Middle frontal gyrus (tissue), 1 donor: ENCODE measurements at regions not wholly inside any gene's neighbourhood (a gene's known extent, or its start where the extent isn't known, plus 50 kb on each side); places are given as distances from the start of the nearest gene placed in this dataset.
"Not testable (repeated sequence)": the region's sequence is repeated elsewhere in the genome, so short reads cannot be mapped to it uniquely, and the experiment has no call there.

Experiments
- DNase-seq: peaks from one replicate; pipeline ENCODE4 v3.0.0-alpha.2; 2015; ENCODE audit warnings: low spot score; ENCODE audit errors: extremely low spot score

DNA sequence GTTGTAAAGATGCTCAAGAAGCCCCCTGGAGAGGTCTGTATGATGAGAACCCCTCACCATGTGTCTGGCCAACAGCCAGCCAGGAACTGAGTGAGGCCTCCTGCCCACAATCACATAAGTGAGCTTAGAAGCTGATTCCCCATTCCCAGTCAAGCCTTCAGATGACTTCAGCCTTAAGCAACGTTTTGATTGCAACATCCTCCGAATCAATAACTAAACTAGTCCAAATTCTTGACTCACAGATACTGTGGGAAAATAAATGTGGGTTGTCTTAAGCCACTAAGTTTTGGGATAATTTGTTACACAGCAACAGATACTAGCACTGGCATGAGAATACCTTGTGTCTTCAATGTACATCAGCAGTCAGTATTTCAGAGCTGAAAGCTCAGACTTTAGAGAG, 54.5 kb upstream of the HS3ST4 start:
- DNase-seq, result no peak

DNA sequence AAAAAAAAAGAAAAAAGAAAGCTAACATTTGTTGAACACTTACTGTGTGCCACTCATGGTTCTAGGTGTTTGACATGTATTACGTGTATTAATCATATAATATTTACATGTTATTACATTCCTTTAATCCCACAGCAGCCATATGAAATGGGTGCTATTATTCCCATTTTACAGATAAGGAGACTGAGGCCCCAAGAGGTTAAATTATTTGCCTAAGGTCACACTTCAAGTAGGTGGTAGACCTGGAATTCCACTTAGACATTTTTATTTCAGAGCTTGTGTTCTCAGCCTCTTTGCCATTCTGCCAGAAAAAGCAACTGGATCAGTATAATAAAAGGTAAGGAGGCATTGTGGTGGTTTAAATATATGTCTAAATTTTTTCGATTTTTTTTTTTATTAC, 55.1 kb upstream of the HS3ST4 start:
- no peak for DNase-seq

DNA sequence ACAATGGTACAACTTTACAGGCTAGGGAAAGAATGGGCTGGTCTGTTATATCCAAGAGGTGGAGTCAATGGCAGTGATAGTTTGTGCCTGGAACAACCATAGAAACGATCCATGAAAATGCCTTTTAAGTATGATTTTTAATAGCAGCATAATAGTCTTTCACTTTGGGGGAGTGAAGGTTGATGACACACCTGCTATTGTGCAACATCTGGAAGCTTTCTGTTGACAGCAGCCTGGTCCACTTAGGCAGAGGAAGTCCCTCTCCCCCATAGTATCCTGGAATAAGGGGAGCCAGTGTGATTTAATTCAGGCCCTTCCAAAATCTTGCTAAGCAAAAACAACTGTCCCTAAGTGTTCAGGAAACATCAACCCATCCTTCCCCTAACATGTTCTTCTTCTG, 56.3 kb upstream of the HS3ST4 start:
- DNase-seq, result no peak

- no peak for DNase-seq
These were observed 58.2 kb upstream of the HS3ST4 start for GRCh38 chr16:25633549-25633948.

GRCh38 chr16:25628766-25629165, 63.0 kb upstream of the HS3ST4 start:
- DNase-seq, result no peak

- DNase-seq, result no peak
These were observed 64.1 kb upstream of the HS3ST4 start for GRCh38 chr16:25627641-25628040.

DNA sequence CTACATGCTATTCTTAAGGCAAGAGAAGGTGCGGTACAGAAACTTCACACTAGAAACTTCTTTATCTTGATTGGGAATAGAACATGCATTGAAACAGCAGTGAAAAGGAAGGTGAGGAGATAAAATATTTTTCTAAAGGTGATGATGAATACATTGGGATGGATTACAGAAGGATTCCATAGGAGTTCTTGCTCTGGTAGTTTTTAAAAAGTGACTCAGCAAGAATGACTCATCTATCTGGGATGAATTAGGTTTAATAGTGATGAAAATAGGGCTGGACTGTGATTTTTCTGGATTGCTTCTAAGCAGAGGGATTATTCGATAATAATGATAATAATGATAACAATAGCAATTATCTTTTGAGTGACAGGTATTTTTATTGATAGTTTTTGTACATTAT, 65.6 kb upstream of the HS3ST4 start:
- no peak for DNase-seq

- DNase-seq, result no peak
These were observed 66.1 kb upstream of the HS3ST4 start for GRCh38 chr16:25625620-25626019.

DNA sequence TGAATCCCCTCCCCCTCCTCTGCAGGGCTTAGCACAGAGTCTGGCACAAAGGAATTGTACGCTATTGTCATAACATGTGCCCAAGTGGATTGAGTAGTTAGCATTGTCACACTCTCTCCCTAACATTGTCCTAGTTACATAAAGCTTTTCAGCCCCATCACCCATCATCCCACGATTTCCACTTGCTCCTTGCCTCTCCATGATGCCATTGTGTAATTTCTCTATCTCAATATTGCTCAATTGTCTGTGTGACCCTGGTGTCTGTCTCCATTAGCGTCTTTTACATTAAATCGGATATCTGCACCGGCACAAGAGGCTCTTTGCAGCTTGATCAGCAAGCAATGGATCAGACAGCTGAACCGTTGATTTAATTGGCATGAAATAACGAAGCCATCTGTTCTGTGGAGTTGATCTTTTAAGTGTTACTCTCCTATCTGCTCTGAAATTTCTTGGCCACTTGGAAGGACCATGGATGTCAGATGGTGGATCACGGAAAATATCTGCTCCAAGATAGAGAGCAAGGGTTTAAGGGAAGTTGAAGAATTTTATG, 77.0 kb upstream of the HS3ST4 start:
- no peak for DNase-seq

DNA sequence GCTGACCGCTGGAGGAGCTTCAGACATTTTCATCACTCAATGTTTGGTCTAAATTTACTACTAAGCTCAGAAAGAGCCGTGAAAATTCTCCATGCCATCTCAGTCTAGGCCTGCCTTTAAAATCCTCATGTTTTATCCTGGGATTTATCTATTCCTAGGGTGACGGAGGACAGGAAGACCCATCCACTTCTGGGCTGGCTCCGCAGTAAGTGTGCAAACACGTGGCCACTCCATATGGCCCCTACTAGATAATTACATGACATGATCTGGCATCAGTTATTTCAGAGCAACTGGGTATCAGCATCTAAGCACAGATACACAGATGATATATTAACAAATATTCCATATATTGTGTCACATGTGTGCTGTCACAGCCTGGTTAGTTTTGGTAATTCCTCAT, 77.8 kb upstream of the HS3ST4 start:
- no peak for DNase-seq

GRCh38 chr16:25608002-25608401, 83.8 kb upstream of the HS3ST4 start:
- DNase-seq, result no peak

- DNase-seq, result no peak
These were observed 85.7 kb upstream of the HS3ST4 start for GRCh38 chr16:25606069-25606468.

- DNase-seq, result no peak
These were observed 86.4 kb upstream of the HS3ST4 start for GRCh38 chr16:25605381-25605780.

DNA sequence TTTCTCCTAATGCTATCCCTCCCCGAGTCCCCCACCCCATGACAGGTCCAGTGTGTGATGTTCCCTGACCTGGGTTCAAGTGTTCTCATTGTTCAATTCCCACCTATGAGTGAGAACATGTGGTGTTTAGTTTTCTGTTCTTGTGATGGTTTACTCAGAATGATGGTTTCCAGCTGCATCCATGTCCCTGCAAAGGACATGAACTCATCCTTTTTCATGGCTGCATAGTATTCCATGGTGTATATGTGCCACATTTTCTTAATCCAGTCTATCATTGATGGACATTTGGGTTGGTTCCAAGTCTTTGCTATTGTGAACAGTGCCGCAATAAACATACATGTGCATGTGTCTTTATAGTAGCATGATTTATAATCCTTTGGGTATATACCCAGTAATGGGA, 90.5 kb upstream of the HS3ST4 start:
- DNase-seq, result not testable (repeated sequence)

DNA sequence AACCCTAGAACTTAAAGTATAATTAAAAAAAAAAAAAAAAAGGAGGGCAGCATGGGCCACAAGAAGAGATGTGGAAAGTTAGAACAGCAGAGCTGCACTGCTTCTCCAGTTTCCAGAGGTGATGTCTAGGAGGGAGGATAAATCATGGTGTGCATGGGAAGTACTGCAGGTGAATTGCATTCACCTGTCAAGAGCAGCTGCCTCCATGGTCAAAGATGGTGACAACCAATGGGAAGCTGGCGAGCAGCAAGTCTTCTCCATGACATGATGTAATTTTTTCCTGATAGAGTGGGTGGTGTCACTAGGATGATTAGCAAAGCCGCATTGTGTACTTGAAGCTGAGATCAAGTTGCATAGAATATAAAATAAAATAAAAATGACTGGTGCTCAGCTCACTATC, 95.6 kb upstream of the HS3ST4 start:
- no peak for DNase-seq

DNA sequence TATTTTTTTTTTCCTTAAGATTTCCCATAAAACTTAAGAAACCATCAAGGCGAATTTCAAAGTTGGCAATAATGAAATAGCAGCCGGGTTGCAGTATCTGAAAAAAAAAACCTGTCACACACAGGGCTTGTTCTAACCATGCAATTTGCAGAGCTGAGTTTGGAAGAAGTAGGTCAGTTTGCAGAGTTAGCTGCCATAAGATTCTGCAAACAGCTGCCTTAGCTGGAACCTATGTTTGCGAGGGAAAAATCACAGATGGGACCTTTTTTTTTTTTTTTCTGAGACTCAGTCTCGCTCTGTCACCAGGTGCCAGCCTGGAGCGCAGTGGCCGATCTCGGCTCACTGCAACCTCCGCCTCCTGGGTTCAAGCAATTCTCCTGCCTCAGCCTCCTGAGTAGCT, 98.5 kb upstream of the HS3ST4 start:
- DNase-seq, result peak; percentile 3

GRCh38 chr16:25587783-25588182, 104.0 kb upstream of the HS3ST4 start:
- no peak for DNase-seq

GRCh38 chr16:25586826-25587225, 104.9 kb upstream of the HS3ST4 start:
- no peak for DNase-seq

GRCh38 chr16:25585526-25585925, 106.2 kb upstream of the HS3ST4 start:
- no peak for DNase-seq

GRCh38 chr16:25580041-25580440, 111.7 kb upstream of the HS3ST4 start:
- no peak for DNase-seq

DNA sequence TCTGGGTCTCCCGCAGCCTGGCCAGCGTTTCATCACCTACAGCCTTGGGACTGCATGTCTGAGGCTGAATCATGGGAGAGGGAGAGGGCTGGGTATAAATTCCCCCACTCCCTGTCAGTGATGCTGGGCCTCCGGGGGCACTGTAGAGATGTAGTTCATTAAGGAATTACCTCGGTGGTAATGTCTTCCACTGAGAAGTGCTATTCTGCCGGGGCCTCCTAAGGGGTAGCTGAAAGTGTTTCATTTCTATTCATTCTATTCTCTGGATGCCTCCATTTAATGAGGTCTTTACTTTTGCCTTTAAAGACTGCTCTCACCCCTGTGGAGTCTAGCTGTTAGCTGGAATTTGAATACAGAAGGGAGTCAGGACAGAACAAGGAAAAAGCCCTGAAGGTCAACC, 116.4 kb upstream of the HS3ST4 start:
- no peak for DNase-seq

DNA sequence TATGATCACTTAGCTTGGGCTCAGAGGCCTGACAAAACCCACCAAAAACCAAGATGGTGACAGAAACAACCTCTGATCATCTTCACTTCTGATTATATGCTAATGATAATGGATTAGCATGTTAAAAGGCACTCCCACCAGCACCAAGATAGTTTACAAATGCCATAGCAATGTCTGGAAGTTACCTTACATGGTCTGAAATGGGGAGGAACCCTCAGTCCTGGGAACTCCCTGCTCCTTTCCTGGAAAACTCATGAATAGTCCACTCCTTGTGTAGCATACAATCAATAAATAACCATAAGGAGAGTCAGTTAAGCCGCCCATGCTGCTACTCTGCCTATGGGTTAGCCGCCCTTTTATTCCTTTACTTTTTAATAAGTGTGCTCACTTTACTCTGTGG, 120.0 kb upstream of the HS3ST4 start:
- DNase-seq, result no peak

- DNase-seq, result no peak
These were observed 121.6 kb upstream of the HS3ST4 start for GRCh38 chr16:25570131-25570530.

GRCh38 chr16:25568991-25569390, 122.8 kb upstream of the HS3ST4 start:
- no peak for DNase-seq
